Kidney (tissue), 13 donors: ENCODE measurements at regions not wholly inside any gene's neighbourhood (a gene's known extent, or its start where the extent isn't known, plus 50 kb on each side); places are given as distances from the start of the nearest gene placed in this dataset.
A peak's percentile ranks its signal among the peaks of the same experiment; 100 is the strongest.

Experiments
- DNase-seq, 5 donors: peaks; one replicate each; pipeline ENCODE4 v3.0.0-alpha.2; 2013 to 2020
- FAIRE-seq: peaks from 2 replicates; lab custom pipeline; 2012; peaks lifted over from hg19 to GRCh38; lab: Jason Lieb, UNC
- H3K27ac ChIP-seq, 2 donors: one replicate each; pipeline ENCODE4 v1.7.0; 2013; ENCODE audit warnings: low read depth in 2 of 2, low read length in 2 of 2, inconsistent platforms in 1 of 2
- H3K27me3 ChIP-seq: one replicate; pipeline ENCODE4 v1.7.1; 2013; ENCODE audit warnings: low read length, inconsistent platforms; ENCODE audit not compliant: control insufficient read depth, insufficient read depth
- H3K36me3 ChIP-seq, 3 donors: one replicate each; pipeline versions ENCODE4 v1.7.0 to v1.7.1; 2013; ENCODE audit warnings: low read length in 3 of 3, control low read depth in 1 of 3, inconsistent platforms in 1 of 3; ENCODE audit not compliant: insufficient read depth in 3 of 3, control insufficient read depth in 2 of 3
- H3K4me1 ChIP-seq, 3 donors: one replicate each; pipeline versions ENCODE4 v1.7.0 to v1.7.1; 2013; ENCODE audit warnings: low read length in 3 of 3, inconsistent platforms in 1 of 3, low read depth in 1 of 3; ENCODE audit not compliant: control insufficient read depth in 2 of 3, insufficient read depth in 2 of 3
- H3K4me3 ChIP-seq, 3 donors: one replicate each; pipeline versions ENCODE4 v1.7.0 to v1.8.1; 2013; ENCODE audit warnings: low read length in 3 of 3, control low read depth in 1 of 3, inconsistent platforms in 1 of 3
- H3K9ac ChIP-seq, 3 donors: one replicate each; pipeline versions ENCODE4 v1.7.0 to v1.7.1; 2013; ENCODE audit warnings: low read length in 3 of 3, control low read depth in 1 of 3, inconsistent platforms in 1 of 3
- H3K9me3 ChIP-seq, 3 donors: one replicate each; pipeline versions ENCODE4 v1.7.0 to v1.7.1; 2013; ENCODE audit warnings: low read length in 3 of 3, control low read depth in 1 of 3, inconsistent platforms in 1 of 3; ENCODE audit not compliant: control insufficient read depth in 2 of 3, insufficient read depth in 1 of 3
- intact Hi-C: fragments of 100-400 bp; cut with DNase I; formaldehyde crosslinking; loops from one replicate; pipeline ENCODE4 v1.11.1; 2022
- TF ChIP-seq, protein P1 (sequence below): IDR thresholded peaks from 3 replicates; pipeline ENCODE4 v1.5.1; 2012; ENCODE audit warnings: mild to moderate bottlenecking, moderate library complexity, borderline replicate concordance; ENCODE audit not compliant: insufficient read depth; ENCODE audit errors: extremely low read depth
- donor health status: control.
- donor health status: control.
- donor health status: control.
- donor health status: control.
- donor health status: control.
- donor health status: DM: yes; HTN: yes; CAD: no.
- donor health status: Normal renal cell carcinoma (clear cell type).

DNA sequence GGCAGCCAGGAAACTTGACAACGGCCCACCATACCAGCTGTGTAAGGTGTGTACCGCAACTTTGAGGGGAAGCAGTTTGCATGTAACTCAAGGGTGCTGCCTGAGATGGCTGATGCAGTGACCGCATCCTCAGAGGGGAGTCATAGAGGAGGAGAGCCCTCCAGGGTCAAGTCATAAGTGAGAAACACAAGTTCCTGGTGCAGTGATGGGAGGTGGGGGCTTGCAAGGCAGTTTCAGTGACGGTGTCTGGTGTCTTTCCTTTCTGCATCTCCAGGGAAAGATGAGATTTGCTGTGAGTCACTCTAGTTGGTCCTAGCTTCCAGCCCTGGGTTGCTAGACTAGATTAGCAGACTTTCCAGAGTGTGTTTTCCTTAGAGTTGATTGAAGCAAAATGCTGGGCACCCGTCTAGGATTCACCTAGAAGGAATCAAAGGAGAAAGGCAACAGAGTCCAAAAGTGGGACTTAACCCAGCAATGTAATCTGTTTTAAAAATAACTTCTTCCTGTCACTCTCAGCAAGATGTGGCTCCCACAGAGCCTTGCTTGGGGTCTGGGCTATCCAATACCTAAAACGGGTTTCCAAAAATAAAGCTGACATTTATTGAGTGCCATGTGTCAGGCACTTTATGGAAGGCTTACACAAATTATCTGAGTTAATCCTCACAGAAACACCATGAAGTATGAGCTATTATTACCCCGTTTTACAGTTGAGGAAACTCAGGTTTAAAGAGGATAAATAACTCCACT lies 265.4 kb upstream of the PLET1 start:
- no peaks in the 10 kb centered on the region for H3K27me3 ChIP-seq
- intact Hi-C loops = no loop called here
- no peaks in the 10 kb centered on the region for H3K9me3 ChIP-seq
- TF ChIP-seq, protein P1, sequence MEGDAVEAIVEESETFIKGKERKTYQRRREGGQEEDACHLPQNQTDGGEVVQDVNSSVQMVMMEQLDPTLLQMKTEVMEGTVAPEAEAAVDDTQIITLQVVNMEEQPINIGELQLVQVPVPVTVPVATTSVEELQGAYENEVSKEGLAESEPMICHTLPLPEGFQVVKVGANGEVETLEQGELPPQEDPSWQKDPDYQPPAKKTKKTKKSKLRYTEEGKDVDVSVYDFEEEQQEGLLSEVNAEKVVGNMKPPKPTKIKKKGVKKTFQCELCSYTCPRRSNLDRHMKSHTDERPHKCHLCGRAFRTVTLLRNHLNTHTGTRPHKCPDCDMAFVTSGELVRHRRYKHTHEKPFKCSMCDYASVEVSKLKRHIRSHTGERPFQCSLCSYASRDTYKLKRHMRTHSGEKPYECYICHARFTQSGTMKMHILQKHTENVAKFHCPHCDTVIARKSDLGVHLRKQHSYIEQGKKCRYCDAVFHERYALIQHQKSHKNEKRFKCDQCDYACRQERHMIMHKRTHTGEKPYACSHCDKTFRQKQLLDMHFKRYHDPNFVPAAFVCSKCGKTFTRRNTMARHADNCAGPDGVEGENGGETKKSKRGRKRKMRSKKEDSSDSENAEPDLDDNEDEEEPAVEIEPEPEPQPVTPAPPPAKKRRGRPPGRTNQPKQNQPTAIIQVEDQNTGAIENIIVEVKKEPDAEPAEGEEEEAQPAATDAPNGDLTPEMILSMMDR = no peak
- no peak overlapping the region for H3K27ac ChIP-seq
- DNase-seq (peak in 2 of 5 donors; percentile 17 to 25), FAIRE-seq (no peak)
- H3K4me3 ChIP-seq = no peak overlapping the region
- no peak overlapping the region for H3K9ac ChIP-seq
- peaks cover 0 to 8% (median 0%) of the 10 kb centered on the region in 3 donors for H3K4me1 ChIP-seq
- H3K36me3 ChIP-seq = no peaks in the 10 kb centered on the region

DNA sequence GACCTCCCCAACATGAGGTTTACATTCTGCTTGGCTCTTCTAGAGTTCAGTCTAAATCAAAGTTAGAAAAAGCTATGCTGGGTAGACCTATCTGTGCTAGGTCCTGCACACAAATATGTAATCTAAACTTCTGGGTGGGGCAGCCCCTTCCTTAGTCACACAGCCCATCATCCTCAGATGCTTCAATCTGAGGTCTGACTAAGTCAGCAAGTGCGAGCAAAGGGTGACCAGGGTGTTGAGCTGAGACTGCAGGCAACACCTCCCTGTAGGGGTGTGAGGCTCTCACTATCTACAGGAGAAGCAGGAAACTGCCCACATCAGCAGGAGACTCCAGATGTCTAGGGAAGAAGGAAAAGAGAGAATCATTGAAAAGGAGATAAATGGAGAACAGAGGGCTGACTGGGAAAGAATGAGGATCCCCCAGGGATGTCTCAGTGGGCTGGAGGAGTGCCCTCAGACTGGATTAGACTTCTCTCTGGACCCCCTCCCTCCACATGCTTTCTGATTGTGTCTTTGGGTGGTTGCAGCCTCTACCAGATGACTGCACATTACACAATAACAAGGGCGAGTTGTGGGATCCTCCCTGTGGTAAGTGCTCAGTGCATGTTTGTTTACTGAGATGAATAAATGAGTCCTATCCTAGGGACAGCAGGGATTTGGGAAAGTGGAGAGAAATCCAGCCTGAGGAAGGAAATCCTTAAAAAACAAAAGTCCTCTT lies 266.2 kb upstream of the PLET1 start:
- TF ChIP-seq, protein P1 = no peak
- no peak overlapping the region for H3K4me3 ChIP-seq
- DNase-seq (no peak), FAIRE-seq (no peak)
- intact Hi-C loops = no loop called here
- no peaks in the 10 kb centered on the region for H3K9me3 ChIP-seq
- no peaks in the 10 kb centered on the region for H3K27me3 ChIP-seq
- H3K27ac ChIP-seq = no peak overlapping the region
- H3K9ac ChIP-seq = no peak overlapping the region
- H3K4me1 ChIP-seq = peaks cover 0 to 8% (median 0%) of the 10 kb centered on the region in 3 donors
- H3K36me3 ChIP-seq = no peaks in the 10 kb centered on the region

GRCh38 chr11:112529071-112529470 lies 268.4 kb upstream of the PLET1 start:
- DNase-seq = no peak
- intact Hi-C loops = no loop called here
- Histone ChIP-seq H3K9me3 (no peaks in the 10 kb centered on the region), H3K4me1 (peaks cover 0 to 8% (median 0%) of the 10 kb centered on the region in 3 donors), H3K9ac (no peak overlapping the region), H3K27ac (no peak overlapping the region), H3K27me3 (no peaks in the 10 kb centered on the region), H3K36me3 (no peaks in the 10 kb centered on the region), H3K4me3 (no peak overlapping the region)
- TF ChIP-seq, protein P1 = no peak
- no peak for FAIRE-seq
